ENCODE measurements at regions not wholly inside any gene's neighbourhood (a gene's known extent, or its start where the extent isn't known, plus 50 kb on each side); places are given as distances from the start of the nearest gene placed in this dataset.
"Not testable (repeated sequence)": the region's sequence is repeated elsewhere in the genome, so short reads cannot be mapped to it uniquely, and the experiment has no call there.

GRCh38 chr6:164602415-164602814, 707.0 kb downstream of the C6orf118 start:
- DNase-seq; H3K4me1 Mint-ChIP-seq; H3K27me3 Mint-ChIP-seq; H3K36me3 Mint-ChIP-seq (ENCODE audit: low read depth); H3K27ac Mint-ChIP-seq; CTCF ChIA-PET; H3K9me3 Mint-ChIP-seq; H3K4me3 Mint-ChIP-seq; POLR2A ChIA-PET: not testable (repeated sequence)

- peaks cover 8% of the 10 kb centered on the region for H3K9me3 Mint-ChIP-seq
- no peak overlapping the region for H3K27ac Mint-ChIP-seq
- CTCF ChIA-PET: no interaction called here
- no peak overlapping the region for H3K4me3 Mint-ChIP-seq
- no peaks in the 10 kb centered on the region for H3K36me3 Mint-ChIP-seq (ENCODE audit: low read depth)
- no peaks in the 10 kb centered on the region for H3K27me3 Mint-ChIP-seq
- H3K4me1 Mint-ChIP-seq: no peaks in the 10 kb centered on the region
- POLR2A ChIA-PET: no interaction called here
- no peak for DNase-seq
Observed at GRCh38 chr6:164581563-164581962, 727.8 kb downstream of the C6orf118 start.

- Mint-ChIP-seq H3K4me1 (no peaks in the 10 kb centered on the region), H3K27me3 (no peaks in the 10 kb centered on the region), H3K36me3 (ENCODE audit: low read depth) (no peaks in the 10 kb centered on the region), H3K4me3 (no peak overlapping the region), H3K9me3 (peaks cover 11% of the 10 kb centered on the region), H3K27ac (no peak overlapping the region)
- CTCF ChIA-PET: no interaction called here
- no peak for DNase-seq
- POLR2A ChIA-PET: no interaction called here
Observed at GRCh38 chr6:164579035-164579434, 730.4 kb downstream of the C6orf118 start.

GRCh38 chr6:164578616-164579015, 730.8 kb downstream of the C6orf118 start:
- Mint-ChIP-seq H3K9me3 (peaks cover 11% of the 10 kb centered on the region), H3K4me1 (no peaks in the 10 kb centered on the region), H3K4me3 (no peak overlapping the region), H3K27ac (no peak overlapping the region), H3K27me3 (no peaks in the 10 kb centered on the region), H3K36me3 (ENCODE audit: low read depth) (no peaks in the 10 kb centered on the region)
- POLR2A ChIA-PET: no interaction called here
- no peak for DNase-seq
- CTCF ChIA-PET: no interaction called here

- CTCF ChIA-PET: no interaction called here
- peaks cover 6% of the 10 kb centered on the region for H3K9me3 Mint-ChIP-seq
- no peak for DNase-seq
- POLR2A ChIA-PET: no interaction called here
- no peaks in the 10 kb centered on the region for H3K4me1 Mint-ChIP-seq
- H3K27ac Mint-ChIP-seq: no peak overlapping the region
- no peaks in the 10 kb centered on the region for H3K27me3 Mint-ChIP-seq
- no peaks in the 10 kb centered on the region for H3K36me3 Mint-ChIP-seq (ENCODE audit: low read depth)
- no peak overlapping the region for H3K4me3 Mint-ChIP-seq
Observed at GRCh38 chr6:164570801-164571200, 738.6 kb downstream of the C6orf118 start.

- POLR2A ChIA-PET: no interaction called here
- Mint-ChIP-seq H3K9me3 (peaks cover 4% of the 10 kb centered on the region), H3K27ac (no peak overlapping the region), H3K4me1 (no peaks in the 10 kb centered on the region), H3K27me3 (no peaks in the 10 kb centered on the region), H3K4me3 (no peak overlapping the region), H3K36me3 (ENCODE audit: low read depth) (no peaks in the 10 kb centered on the region)
- DNase-seq: no peak
- CTCF ChIA-PET: no interaction called here
Observed at GRCh38 chr6:164569509-164569908, 739.9 kb downstream of the C6orf118 start.

- POLR2A ChIA-PET: no interaction called here
- H3K27me3 Mint-ChIP-seq: no peaks in the 10 kb centered on the region
- no peaks in the 10 kb centered on the region for H3K4me1 Mint-ChIP-seq
- H3K9me3 Mint-ChIP-seq: peaks cover 13% of the 10 kb centered on the region
- CTCF ChIA-PET: no interaction called here
- H3K36me3 Mint-ChIP-seq (ENCODE audit: low read depth): no peaks in the 10 kb centered on the region
- H3K4me3 Mint-ChIP-seq: no peak overlapping the region
- DNase-seq: no peak
- no peak overlapping the region for H3K27ac Mint-ChIP-seq
Observed at GRCh38 chr6:164563924-164564323, 745.5 kb downstream of the C6orf118 start.

- Mint-ChIP-seq H3K27me3 (no peaks in the 10 kb centered on the region), H3K36me3 (ENCODE audit: low read depth) (no peaks in the 10 kb centered on the region), H3K4me1 (no peaks in the 10 kb centered on the region), H3K27ac (no peak overlapping the region), H3K4me3 (no peak overlapping the region), H3K9me3 (peaks cover 11% of the 10 kb centered on the region)
- ChIA-PET CTCF (no interaction called here), POLR2A (no interaction called here)
- DNase-seq: no peak
Observed at GRCh38 chr6:164561656-164562055, 747.7 kb downstream of the C6orf118 start.

GRCh38 chr6:164554700-164555476, 754.5 kb downstream of the C6orf118 start:
- POLR2A ChIA-PET: no interaction called here
- Mint-ChIP-seq H3K9me3 (peaks cover 7% of the 10 kb centered on the region), H3K27ac (no peak overlapping the region), H3K4me1 (no peaks in the 10 kb centered on the region), H3K27me3 (no peaks in the 10 kb centered on the region), H3K4me3 (no peak overlapping the region), H3K36me3 (ENCODE audit: low read depth) (no peaks in the 10 kb centered on the region)
- CTCF ChIA-PET: no interaction called here
- DNase-seq: no peak

- ChIA-PET CTCF (no interaction called here), POLR2A (no interaction called here)
- Mint-ChIP-seq H3K9me3 (peaks cover 10% of the 10 kb centered on the region), H3K27ac (no peak overlapping the region), H3K4me1 (no peaks in the 10 kb centered on the region), H3K27me3 (no peaks in the 10 kb centered on the region), H3K4me3 (no peak overlapping the region), H3K36me3 (ENCODE audit: low read depth) (no peaks in the 10 kb centered on the region)
- DNase-seq: no peak
Observed at GRCh38 chr6:164554226-164554625, 755.2 kb downstream of the C6orf118 start.

GRCh38 chr6:164551706-164552105, 757.7 kb downstream of the C6orf118 start:
- POLR2A ChIA-PET: no interaction called here
- Mint-ChIP-seq H3K4me3 (no peak overlapping the region), H3K36me3 (ENCODE audit: low read depth) (no peaks in the 10 kb centered on the region), H3K9me3 (peaks cover 10% of the 10 kb centered on the region), H3K4me1 (no peaks in the 10 kb centered on the region), H3K27me3 (no peaks in the 10 kb centered on the region), H3K27ac (no peak overlapping the region)
- DNase-seq: no peak
- CTCF ChIA-PET: interaction anchor here (0.6 kb wide), 1 partner anchor 360 kb away, joined by 4 read pairs; no protein-coding TSS in a partner anchor

- POLR2A ChIA-PET: no interaction called here
- DNase-seq: no peak
- Mint-ChIP-seq H3K9me3 (peaks cover 9% of the 10 kb centered on the region), H3K27me3 (no peaks in the 10 kb centered on the region), H3K4me3 (no peak overlapping the region), H3K4me1 (no peaks in the 10 kb centered on the region), H3K36me3 (ENCODE audit: low read depth) (no peaks in the 10 kb centered on the region), H3K27ac (no peak overlapping the region)
- CTCF ChIA-PET: no interaction called here
Observed at GRCh38 chr6:164547076-164547475, 762.3 kb downstream of the C6orf118 start.

GRCh38 chr6:164546263-164546662, 763.1 kb downstream of the C6orf118 start:
- H3K4me3 Mint-ChIP-seq: no peak overlapping the region

GRCh38 chr6:164534070-164534766, 775.2 kb downstream of the C6orf118 start:
- Mint-ChIP-seq H3K4me3 (no peak overlapping the region), H3K27me3 (no peaks in the 10 kb centered on the region)
- POLR2A ChIA-PET: no interaction called here

More at GRCh38 chr6:164546263-164546662, 763.1 kb downstream of the C6orf118 start:
- Mint-ChIP-seq H3K27me3 (no peaks in the 10 kb centered on the region), H3K27ac (no peak overlapping the region), H3K9me3 (peaks cover 7% of the 10 kb centered on the region), H3K4me1 (no peaks in the 10 kb centered on the region), H3K36me3 (ENCODE audit: low read depth) (no peaks in the 10 kb centered on the region)
- ChIA-PET POLR2A (no interaction called here), CTCF (no interaction called here)
- no peak for DNase-seq

More at GRCh38 chr6:164534070-164534766, 775.2 kb downstream of the C6orf118 start:
- CTCF ChIA-PET: no interaction called here
- Mint-ChIP-seq H3K9me3 (peaks cover 9% of the 10 kb centered on the region), H3K4me1 (no peaks in the 10 kb centered on the region), H3K27ac (no peak overlapping the region), H3K36me3 (ENCODE audit: low read depth) (no peaks in the 10 kb centered on the region)
- no peak for DNase-seq
